ENCODE measurements at regions not wholly inside any gene's neighbourhood (a gene's known extent, or its start where the extent isn't known, plus 50 kb on each side); places are given as distances from the start of the nearest gene placed in this dataset.

DNA sequence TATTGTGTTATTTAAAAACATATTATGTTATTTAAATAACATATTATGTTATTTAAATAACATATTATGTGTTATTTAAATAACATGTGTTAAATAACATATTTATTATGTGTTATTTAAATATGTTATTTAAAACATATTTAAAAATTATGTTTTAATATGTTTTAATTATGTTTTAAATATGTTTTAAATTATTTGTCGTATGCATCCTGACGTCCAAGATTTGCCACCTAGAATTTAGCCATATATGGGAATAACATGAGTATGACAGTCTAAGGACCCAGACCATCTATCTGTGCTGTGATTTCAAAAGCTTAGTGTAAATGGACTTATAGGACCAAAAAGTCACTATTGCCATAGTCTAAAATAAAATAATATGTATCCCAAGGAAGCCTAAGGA is 484.3 kb upstream of the KLHL29 start:
- Histone ChIP-seq H3K9ac (ENCODE audit: low read length) (no peak overlapping the region), H3K4me3 (replicated peaks in 1 of 2; ENCODE audit: low read depth in 1 of 2, low read length in 2 of 2) (no peak overlapping the region), H2AFZ (ENCODE audit: low read depth, low read length, poor library complexity, severe bottlenecking) (no peak overlapping the region), H3K9me3 (ENCODE audit: control insufficient read depth in 1 of 2, insufficient read depth in 1 of 2, low read depth in 1 of 2, low read length in 2 of 2) (no peaks in the 10 kb centered on the region), H3K9me2 (ENCODE audit: insufficient read depth) (no peaks in the 10 kb centered on the region), H3K36me3 (ENCODE audit: control insufficient read depth in 1 of 2, insufficient read depth in 2 of 2, low read length in 2 of 2) (no peaks in the 10 kb centered on the region), H3K79me2 (ENCODE audit: insufficient read depth, low read length) (no peaks in the 10 kb centered on the region), H3K4me1 (ENCODE audit: control insufficient read depth in 1 of 2, insufficient read depth in 2 of 2, low read length in 2 of 2) (no peaks in the 10 kb centered on the region), H4K20me1 (ENCODE audit: insufficient read depth) (no peaks in the 10 kb centered on the region), H3K27me3 (ENCODE audit: insufficient read depth, low read length) (no peaks in the 10 kb centered on the region), H3K4me2 (ENCODE audit: low read length) (no peak overlapping the region), H3K27ac (ENCODE audit: low read depth, low read length) (no peak overlapping the region)
- RAD21 ChIA-PET (ENCODE audit: low non-redundant PET in 1 of 2, low total read pairs in 2 of 2, uncharacterized antibody in 2 of 2, unreplicated experiment in 2 of 2): no interaction called here
- CTCF ChIA-PET: no interaction called here
- no TSS peak for BruUV-seq (replicated peaks)
- no peak for ATAC-seq
- intact Hi-C loops (cut with micrococcal nuclease): no loop called here
- POLR2A ChIA-PET: no interaction called here
- DNase-seq (ENCODE audit: low read depth, low spot score): no peak
- TF ChIP-seq ZBTB33 (IDR thresholded peaks at IDR 0.05; ENCODE audit: extremely low read depth, insufficient replicate concordance, low read length): no peak
- no peak for TF ChIP-seq EZH2phosphoT487 (IDR thresholded peaks at IDR 0.05; ENCODE audit: borderline replicate concordance)
- no peak for TF ChIP-seq SIN3A (IDR thresholded peaks at IDR 0.05; ENCODE audit: low read depth)
- no peak for TF ChIP-seq ATF3 (IDR thresholded peaks at IDR 0.05)
- no peak for TF ChIP-seq FOSL1 (IDR thresholded peaks at IDR 0.05; ENCODE audit: low read depth)
- no peak for TF ChIP-seq ZFX (IDR thresholded peaks at IDR 0.05)
- TF ChIP-seq, protein P1, sequence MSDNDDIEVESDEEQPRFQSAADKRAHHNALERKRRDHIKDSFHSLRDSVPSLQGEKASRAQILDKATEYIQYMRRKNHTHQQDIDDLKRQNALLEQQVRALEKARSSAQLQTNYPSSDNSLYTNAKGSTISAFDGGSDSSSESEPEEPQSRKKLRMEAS (IDR thresholded peaks at IDR 0.05): no peak
- TF ChIP-seq, protein P2, sequence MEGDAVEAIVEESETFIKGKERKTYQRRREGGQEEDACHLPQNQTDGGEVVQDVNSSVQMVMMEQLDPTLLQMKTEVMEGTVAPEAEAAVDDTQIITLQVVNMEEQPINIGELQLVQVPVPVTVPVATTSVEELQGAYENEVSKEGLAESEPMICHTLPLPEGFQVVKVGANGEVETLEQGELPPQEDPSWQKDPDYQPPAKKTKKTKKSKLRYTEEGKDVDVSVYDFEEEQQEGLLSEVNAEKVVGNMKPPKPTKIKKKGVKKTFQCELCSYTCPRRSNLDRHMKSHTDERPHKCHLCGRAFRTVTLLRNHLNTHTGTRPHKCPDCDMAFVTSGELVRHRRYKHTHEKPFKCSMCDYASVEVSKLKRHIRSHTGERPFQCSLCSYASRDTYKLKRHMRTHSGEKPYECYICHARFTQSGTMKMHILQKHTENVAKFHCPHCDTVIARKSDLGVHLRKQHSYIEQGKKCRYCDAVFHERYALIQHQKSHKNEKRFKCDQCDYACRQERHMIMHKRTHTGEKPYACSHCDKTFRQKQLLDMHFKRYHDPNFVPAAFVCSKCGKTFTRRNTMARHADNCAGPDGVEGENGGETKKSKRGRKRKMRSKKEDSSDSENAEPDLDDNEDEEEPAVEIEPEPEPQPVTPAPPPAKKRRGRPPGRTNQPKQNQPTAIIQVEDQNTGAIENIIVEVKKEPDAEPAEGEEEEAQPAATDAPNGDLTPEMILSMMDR (IDR thresholded peaks at IDR 0.05 in 2 of 3, conservative IDR thresholded peaks at IDR 0.05 in 1 of 3; ENCODE audit: borderline replicate concordance in 1 of 3, insufficient read depth in 1 of 3, low read depth in 2 of 3, low read length in 2 of 3): no peak
- TF ChIP-seq EGR1 (IDR thresholded peaks at IDR 0.05; ENCODE audit: low read depth): no peak
- no peak for TF ChIP-seq ZNF274 (IDR thresholded peaks at IDR 0.05; ENCODE audit: low read depth, low read length)
- no peak for TF ChIP-seq POLR2A (IDR thresholded peaks at IDR 0.05; ENCODE audit: borderline replicate concordance, extremely low read depth, insufficient read depth, insufficient read length)
- no peak for TF ChIP-seq JUND (IDR thresholded peaks at IDR 0.05)
- TF ChIP-seq CBX3 (IDR thresholded peaks at IDR 0.05; ENCODE audit: low read depth): no peak
- no peak for TF ChIP-seq CEBPB (IDR thresholded peaks at IDR 0.05; ENCODE audit: low read depth)
